Gastrocnemius medialis (tissue), 4 donors: ENCODE measurements at regions not wholly inside any gene's neighbourhood (a gene's known extent, or its start where the extent isn't known, plus 50 kb on each side); places are given as distances from the start of the nearest gene placed in this dataset.

Source experiments
- POLR2A ChIP-seq, 2 donors: fragments of 450-650 bp; IDR thresholded peaks; one replicate each; pipeline ENCODE4 v1.6.1; 2017; ENCODE audit warnings: antibody characterized with exemption in 2 of 2, mild to moderate bottlenecking in 2 of 2, moderate library complexity in 2 of 2
- TF ChIP-seq, protein P1 (sequence below), 5 experiments: fragments of 450-650 bp in 3 of 5; fragments of 200-600 bp in 2 of 5; sonication (generic) in 2 of 5; IDR thresholded peaks in 4 of 5; conservative IDR thresholded peaks in 1 of 5; 1 replicate in 4 of 5; 2 replicates in 1 of 5; pipeline ENCODE4 v1.5.1; 2016 to 2019; ENCODE audit warnings: antibody characterized with exemption in 5 of 5, mild to moderate bottlenecking in 3 of 5, moderate library complexity in 3 of 5

DNA sequence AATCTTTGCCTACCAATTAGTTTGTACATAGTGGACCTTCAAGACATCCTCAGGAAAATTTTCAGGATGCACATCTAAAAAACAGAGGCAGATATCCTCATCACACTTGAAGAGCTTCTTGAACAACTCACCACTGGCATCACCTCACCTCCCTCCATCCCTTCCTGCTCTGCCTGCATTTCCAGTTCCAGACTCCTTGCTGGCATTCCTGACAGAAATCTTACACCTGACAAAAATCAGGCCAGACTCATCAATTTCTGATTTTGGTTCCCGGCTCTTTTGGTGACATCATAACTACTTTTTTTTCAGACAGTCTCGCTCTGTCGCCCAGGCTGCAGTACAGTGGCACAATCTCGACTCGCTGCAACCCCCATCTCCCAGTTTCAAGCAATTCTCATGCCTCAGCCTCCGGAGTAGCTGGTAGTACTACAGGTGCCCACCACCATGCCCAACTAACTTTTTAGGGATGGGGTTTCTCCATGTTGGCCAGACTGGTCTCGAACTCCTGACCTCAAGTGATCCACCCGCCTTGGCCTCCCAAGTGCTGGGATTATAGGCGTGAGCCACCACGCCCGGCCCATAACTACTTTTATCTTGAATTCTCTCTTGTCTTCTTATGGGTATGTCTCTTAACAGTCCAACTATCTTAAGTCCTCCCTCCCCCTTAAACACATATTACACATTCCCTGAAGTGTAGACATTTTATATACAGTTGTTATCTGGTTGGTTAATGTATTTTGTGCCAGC, 216.6 kb upstream of the IL12A start:
- TF ChIP-seq POLR2A (IDR thresholded peaks at IDR 0.05), result no peak
- TF ChIP-seq, protein P1, sequence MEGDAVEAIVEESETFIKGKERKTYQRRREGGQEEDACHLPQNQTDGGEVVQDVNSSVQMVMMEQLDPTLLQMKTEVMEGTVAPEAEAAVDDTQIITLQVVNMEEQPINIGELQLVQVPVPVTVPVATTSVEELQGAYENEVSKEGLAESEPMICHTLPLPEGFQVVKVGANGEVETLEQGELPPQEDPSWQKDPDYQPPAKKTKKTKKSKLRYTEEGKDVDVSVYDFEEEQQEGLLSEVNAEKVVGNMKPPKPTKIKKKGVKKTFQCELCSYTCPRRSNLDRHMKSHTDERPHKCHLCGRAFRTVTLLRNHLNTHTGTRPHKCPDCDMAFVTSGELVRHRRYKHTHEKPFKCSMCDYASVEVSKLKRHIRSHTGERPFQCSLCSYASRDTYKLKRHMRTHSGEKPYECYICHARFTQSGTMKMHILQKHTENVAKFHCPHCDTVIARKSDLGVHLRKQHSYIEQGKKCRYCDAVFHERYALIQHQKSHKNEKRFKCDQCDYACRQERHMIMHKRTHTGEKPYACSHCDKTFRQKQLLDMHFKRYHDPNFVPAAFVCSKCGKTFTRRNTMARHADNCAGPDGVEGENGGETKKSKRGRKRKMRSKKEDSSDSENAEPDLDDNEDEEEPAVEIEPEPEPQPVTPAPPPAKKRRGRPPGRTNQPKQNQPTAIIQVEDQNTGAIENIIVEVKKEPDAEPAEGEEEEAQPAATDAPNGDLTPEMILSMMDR (IDR thresholded peaks at IDR 0.05 in 4 of 5, conservative IDR thresholded peaks at IDR 0.05 in 1 of 5), result no peak
